ENCODE measurements at regions not wholly inside any gene's neighbourhood (a gene's known extent, or its start where the extent isn't known, plus 50 kb on each side); places are given as distances from the start of the nearest gene placed in this dataset.

DNA sequence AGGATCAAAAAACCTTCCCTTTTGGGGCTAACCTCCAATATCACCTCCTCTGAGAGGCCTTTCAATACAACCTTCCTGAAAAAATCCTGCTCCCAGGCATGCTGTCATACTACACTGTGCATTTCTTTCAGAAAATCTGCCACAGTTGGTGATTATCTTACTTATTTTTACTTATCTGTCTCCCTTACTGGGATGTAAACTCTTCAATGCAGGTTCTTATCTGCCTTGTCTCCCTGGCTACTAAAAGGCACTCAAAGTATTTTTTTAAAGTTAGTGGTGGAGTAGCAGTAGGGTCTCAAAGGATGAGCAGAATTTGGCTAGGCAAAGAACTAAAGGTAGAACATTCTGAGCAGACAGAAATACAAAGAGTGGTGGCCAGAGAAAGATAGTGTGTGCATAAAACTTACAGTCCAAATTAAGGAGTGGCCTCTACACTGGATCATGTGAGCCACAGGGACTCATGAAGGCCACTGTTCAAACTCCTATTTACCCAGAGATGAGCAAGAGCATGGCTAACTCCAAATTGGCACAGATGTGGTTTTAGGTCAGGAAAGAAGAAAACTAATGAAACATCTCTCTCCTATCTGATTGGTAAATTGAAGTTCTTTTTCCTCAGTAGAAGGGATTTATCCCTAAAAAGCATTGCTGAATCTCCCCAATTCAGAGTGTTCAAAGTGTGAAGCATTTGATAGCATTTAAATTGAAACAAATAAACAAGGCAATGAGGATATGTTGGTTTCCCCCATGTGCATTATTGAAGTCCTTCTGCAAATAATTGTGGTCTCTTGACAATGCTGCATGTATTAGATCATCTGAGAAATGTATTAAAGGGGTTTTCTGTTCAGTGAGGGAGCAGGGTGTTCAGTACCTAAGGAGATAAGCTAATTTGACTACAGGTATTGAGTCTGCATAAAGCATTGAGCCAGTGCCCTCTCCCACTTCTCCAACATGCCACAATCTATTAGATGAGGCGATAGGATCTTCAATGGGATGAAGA, 285.5 kb downstream of the MREG start:
- no peaks in the 10 kb centered on the region for H4K20me1 ChIP-seq (ENCODE audit: insufficient read depth)
- H3K4me3 ChIP-seq (ENCODE audit: low read length), result no peak overlapping the region
- H3K27me3 ChIP-seq (ENCODE audit: insufficient read depth, low read depth, low read length), result no peaks in the 10 kb centered on the region
- no peaks in the 10 kb centered on the region for H3K9me2 ChIP-seq (ENCODE audit: insufficient read depth, low read length)
- no peaks in the 10 kb centered on the region for H3K36me3 ChIP-seq (ENCODE audit: insufficient read depth, low read length)
- H3K9me3 ChIP-seq (ENCODE audit: low read length), result no peaks in the 10 kb centered on the region
- H3K9ac ChIP-seq (ENCODE audit: low read length), result no peak overlapping the region
- H2AFZ ChIP-seq (ENCODE audit: low read depth, low read length), result no peak overlapping the region
- H3F3A ChIP-seq (ENCODE audit: insufficient read depth, low read length, poor library complexity, severe bottlenecking), result no peaks in the 10 kb centered on the region
- H3K79me2 ChIP-seq (replicated peaks; ENCODE audit: insufficient read depth, low read length), result no peaks in the 10 kb centered on the region
- H3K4me2 ChIP-seq (ENCODE audit: low read length), result no peak overlapping the region
- H3K27ac ChIP-seq (ENCODE audit: low read length), result no peak overlapping the region
- TF ChIP-seq MXI1 (conservative IDR thresholded peaks at IDR 0.05; ENCODE audit: poor library complexity, severe bottlenecking) (no peak), POLR2AphosphoS5 (IDR thresholded peaks at IDR 0.05) (no peak), RAD21 (conservative IDR thresholded peaks at IDR 0.05) (no peak), SMC3 (conservative IDR thresholded peaks at IDR 0.05; ENCODE audit: poor library complexity) (no peak), EP300 (conservative IDR thresholded peaks at IDR 0.05; ENCODE audit: poor library complexity, severe bottlenecking) (no peak)
- TF ChIP-seq, protein P1, sequence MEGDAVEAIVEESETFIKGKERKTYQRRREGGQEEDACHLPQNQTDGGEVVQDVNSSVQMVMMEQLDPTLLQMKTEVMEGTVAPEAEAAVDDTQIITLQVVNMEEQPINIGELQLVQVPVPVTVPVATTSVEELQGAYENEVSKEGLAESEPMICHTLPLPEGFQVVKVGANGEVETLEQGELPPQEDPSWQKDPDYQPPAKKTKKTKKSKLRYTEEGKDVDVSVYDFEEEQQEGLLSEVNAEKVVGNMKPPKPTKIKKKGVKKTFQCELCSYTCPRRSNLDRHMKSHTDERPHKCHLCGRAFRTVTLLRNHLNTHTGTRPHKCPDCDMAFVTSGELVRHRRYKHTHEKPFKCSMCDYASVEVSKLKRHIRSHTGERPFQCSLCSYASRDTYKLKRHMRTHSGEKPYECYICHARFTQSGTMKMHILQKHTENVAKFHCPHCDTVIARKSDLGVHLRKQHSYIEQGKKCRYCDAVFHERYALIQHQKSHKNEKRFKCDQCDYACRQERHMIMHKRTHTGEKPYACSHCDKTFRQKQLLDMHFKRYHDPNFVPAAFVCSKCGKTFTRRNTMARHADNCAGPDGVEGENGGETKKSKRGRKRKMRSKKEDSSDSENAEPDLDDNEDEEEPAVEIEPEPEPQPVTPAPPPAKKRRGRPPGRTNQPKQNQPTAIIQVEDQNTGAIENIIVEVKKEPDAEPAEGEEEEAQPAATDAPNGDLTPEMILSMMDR (IDR thresholded peaks at IDR 0.05; ENCODE audit: poor library complexity, severe bottlenecking), result no peak

DNA sequence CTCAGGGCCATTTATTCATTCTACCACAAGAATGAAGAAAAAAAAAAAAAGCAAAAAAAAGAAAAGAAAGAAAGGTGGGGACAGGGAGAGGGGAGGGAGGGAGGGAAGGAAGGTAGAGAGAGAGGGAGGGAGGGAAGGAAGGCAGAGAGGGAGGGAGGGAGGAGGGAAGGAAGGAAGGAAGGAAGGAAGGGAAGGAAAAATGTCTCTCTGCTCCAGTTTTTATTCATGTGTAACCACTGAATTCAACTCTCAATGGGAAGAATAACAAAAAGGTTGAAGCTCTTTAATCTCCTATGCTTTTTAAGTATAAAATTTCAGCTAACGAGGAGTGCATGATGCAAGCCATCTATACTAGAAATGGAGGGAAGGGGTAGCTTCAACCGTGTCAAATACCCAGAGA, 287.3 kb downstream of the MREG start:
- no peak for TF ChIP-seq EZH2 (IDR thresholded peaks at IDR 0.05; ENCODE audit: borderline replicate concordance, insufficient read depth, low read length, poor library complexity, severe bottlenecking)
- no peak for TF ChIP-seq EP300 (conservative IDR thresholded peaks at IDR 0.05; ENCODE audit: poor library complexity, severe bottlenecking)
- no peak for TF ChIP-seq SMC3 (conservative IDR thresholded peaks at IDR 0.05; ENCODE audit: poor library complexity)
- Histone ChIP-seq H3K27me3 (ENCODE audit: insufficient read depth, low read depth, low read length) (no peaks in the 10 kb centered on the region), H3K79me2 (replicated peaks; ENCODE audit: insufficient read depth, low read length) (no peaks in the 10 kb centered on the region), H3K36me3 (ENCODE audit: insufficient read depth, low read length) (no peaks in the 10 kb centered on the region), H3K4me2 (ENCODE audit: low read length) (no peak overlapping the region), H3K9ac (ENCODE audit: low read length) (no peak overlapping the region), H3K4me3 (ENCODE audit: low read length) (no peak overlapping the region), H2AFZ (ENCODE audit: low read depth, low read length) (no peak overlapping the region), H3K9me3 (ENCODE audit: low read length) (no peaks in the 10 kb centered on the region), H3K9me2 (ENCODE audit: insufficient read depth, low read length) (no peaks in the 10 kb centered on the region), H3F3A (ENCODE audit: insufficient read depth, low read length, poor library complexity, severe bottlenecking) (no peaks in the 10 kb centered on the region), H4K20me1 (ENCODE audit: insufficient read depth) (no peaks in the 10 kb centered on the region), H3K27ac (ENCODE audit: low read length) (no peak overlapping the region)

DNA sequence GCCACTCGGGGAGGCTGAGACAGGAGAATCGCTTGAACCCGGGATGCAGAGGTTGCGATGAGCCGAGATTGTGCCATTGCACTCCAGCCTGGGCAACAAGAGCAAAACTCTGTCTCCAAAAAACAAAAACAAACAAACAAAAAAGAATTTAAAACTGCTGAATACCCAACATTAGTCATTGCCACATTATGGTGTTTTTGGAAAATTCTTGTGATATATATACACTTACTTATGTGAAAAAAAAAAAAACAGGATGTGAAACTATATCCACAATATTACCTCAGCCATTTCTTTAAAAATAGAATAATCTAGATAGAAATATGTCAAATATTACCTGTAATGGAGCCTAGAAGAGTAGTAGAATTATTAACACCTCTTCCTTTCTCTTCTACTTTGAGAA, 288.3 kb upstream of the FN1 start:
- H3K9me2 ChIP-seq (ENCODE audit: insufficient read depth, low read length), result no peaks in the 10 kb centered on the region
- TF ChIP-seq RAD21 (conservative IDR thresholded peaks at IDR 0.05), result no peak
- TF ChIP-seq, protein P1 (IDR thresholded peaks at IDR 0.05; ENCODE audit: poor library complexity, severe bottlenecking), result no peak
- TF ChIP-seq EZH2 (IDR thresholded peaks at IDR 0.05; ENCODE audit: borderline replicate concordance, insufficient read depth, low read length, poor library complexity, severe bottlenecking), result no peak
- TF ChIP-seq EP300 (conservative IDR thresholded peaks at IDR 0.05; ENCODE audit: poor library complexity, severe bottlenecking), result no peak
- TF ChIP-seq POLR2AphosphoS5 (IDR thresholded peaks at IDR 0.05), result no peak
- TF ChIP-seq MXI1 (conservative IDR thresholded peaks at IDR 0.05; ENCODE audit: poor library complexity, severe bottlenecking), result no peak
- TF ChIP-seq, protein P2, sequence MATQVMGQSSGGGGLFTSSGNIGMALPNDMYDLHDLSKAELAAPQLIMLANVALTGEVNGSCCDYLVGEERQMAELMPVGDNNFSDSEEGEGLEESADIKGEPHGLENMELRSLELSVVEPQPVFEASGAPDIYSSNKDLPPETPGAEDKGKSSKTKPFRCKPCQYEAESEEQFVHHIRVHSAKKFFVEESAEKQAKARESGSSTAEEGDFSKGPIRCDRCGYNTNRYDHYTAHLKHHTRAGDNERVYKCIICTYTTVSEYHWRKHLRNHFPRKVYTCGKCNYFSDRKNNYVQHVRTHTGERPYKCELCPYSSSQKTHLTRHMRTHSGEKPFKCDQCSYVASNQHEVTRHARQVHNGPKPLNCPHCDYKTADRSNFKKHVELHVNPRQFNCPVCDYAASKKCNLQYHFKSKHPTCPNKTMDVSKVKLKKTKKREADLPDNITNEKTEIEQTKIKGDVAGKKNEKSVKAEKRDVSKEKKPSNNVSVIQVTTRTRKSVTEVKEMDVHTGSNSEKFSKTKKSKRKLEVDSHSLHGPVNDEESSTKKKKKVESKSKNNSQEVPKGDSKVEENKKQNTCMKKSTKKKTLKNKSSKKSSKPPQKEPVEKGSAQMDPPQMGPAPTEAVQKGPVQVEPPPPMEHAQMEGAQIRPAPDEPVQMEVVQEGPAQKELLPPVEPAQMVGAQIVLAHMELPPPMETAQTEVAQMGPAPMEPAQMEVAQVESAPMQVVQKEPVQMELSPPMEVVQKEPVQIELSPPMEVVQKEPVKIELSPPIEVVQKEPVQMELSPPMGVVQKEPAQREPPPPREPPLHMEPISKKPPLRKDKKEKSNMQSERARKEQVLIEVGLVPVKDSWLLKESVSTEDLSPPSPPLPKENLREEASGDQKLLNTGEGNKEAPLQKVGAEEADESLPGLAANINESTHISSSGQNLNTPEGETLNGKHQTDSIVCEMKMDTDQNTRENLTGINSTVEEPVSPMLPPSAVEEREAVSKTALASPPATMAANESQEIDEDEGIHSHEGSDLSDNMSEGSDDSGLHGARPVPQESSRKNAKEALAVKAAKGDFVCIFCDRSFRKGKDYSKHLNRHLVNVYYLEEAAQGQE (IDR thresholded peaks at IDR 0.05; ENCODE audit: borderline replicate concordance), result no peak
- no peak for TF ChIP-seq TAF1 (IDR thresholded peaks at IDR 0.05; ENCODE audit: low read depth)
- TF ChIP-seq SMC3 (conservative IDR thresholded peaks at IDR 0.05; ENCODE audit: poor library complexity), result no peak
- no peaks in the 10 kb centered on the region for H3K9me3 ChIP-seq (ENCODE audit: low read length)
- no peak overlapping the region for H3K4me2 ChIP-seq (ENCODE audit: low read length)
- no peaks in the 10 kb centered on the region for H3K79me2 ChIP-seq (replicated peaks; ENCODE audit: insufficient read depth, low read length)
- no peaks in the 10 kb centered on the region for H3K36me3 ChIP-seq (ENCODE audit: insufficient read depth, low read length)
- H2AFZ ChIP-seq (ENCODE audit: low read depth, low read length), result no peak overlapping the region
- H3K4me3 ChIP-seq (ENCODE audit: low read length), result no peak overlapping the region
- no peak overlapping the region for H3K27ac ChIP-seq (ENCODE audit: low read length)
- H3K9ac ChIP-seq (ENCODE audit: low read length), result no peak overlapping the region
- no peaks in the 10 kb centered on the region for H4K20me1 ChIP-seq (ENCODE audit: insufficient read depth)
- H3K27me3 ChIP-seq (ENCODE audit: insufficient read depth, low read depth, low read length), result no peaks in the 10 kb centered on the region
- H3F3A ChIP-seq (ENCODE audit: insufficient read depth, low read length, poor library complexity, severe bottlenecking), result no peaks in the 10 kb centered on the region

All from neural cell (in vitro differentiated cells).